ENCODE measurements at regions not wholly inside any gene's neighbourhood (a gene's known extent, or its start where the extent isn't known, plus 50 kb on each side); places are given as distances from the start of the nearest gene placed in this dataset.

DNA sequence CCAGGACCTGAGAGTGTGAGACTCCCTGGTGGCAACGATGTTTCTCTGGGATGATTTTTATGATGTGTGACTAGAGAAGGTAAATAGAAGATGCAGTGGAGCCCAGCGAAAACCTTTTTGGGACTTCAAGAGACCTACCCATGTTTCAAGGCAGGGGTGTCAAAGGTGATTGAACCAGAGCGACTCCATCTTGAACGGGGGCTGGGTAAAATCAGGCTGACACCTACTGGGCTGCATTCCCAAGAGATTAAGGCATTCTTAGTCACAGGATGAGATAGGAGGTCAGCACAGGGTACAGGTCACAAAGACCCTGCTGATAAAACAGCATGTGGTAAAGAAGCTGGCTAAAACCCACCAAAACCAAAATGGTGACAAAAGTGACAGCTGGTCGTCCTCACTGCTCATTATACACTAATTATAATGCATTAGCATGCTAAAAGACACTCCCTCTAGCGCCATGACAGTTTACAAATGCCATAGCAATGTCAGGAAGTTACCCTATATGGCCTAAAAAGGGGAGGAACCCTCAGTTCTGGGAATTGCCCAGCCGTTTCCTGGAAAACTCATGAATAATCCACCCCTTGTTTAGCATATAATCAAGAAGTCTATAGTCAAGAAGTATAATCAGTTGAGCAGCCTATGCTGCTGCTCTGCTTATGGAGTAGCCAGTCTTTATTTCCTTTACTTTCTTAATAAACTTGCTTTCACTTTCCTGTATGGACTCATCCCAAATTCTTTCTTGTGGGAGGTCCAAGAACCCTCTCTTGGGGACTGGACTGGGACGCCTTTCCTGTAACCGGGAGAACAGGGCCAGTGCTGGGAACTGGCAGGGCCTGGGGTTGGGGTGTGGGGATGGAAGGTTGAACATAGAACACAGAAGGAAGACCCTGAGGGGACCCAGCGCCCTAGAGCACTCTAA lies 526.4 kb downstream of the QKI start:
- H3K4me3 Mint-ChIP-seq: no peak overlapping the region
- H3K9me3 Mint-ChIP-seq: peaks cover 4 to 7% of the 10 kb centered on the region in 2 experiments
- H3K23me2 ChIP-seq (ENCODE audit: insufficient read length, low read depth, low read length, poor library complexity, severe bottlenecking): peaks cover 4% of the 10 kb centered on the region
- no CpG with 5 or more reads among the region's 10 CpGs for WGBS (ENCODE audit: extremely low coverage, insufficient read length, low lambda C conversion rate)
- peaks cover 4% of the 10 kb centered on the region; the same call in 1 of the 2 replicates for H3K4me1 ChIP-seq (ENCODE audit: insufficient read depth, low read length)
- no peak overlapping the region for H4K91ac ChIP-seq (ENCODE audit: insufficient read length, low read depth, low read length)
- no peak overlapping the region for H3K9ac ChIP-seq (ENCODE audit: extremely low read depth, insufficient read length, low read length)
- H3K27ac ChIP-seq (ENCODE audit: insufficient read length, low read depth, low read length): no peak overlapping the region
- H3K14ac ChIP-seq (ENCODE audit: insufficient read depth, low read length): no peak overlapping the region
- peak overlapping the region; percentile 42 for H3K18ac ChIP-seq (ENCODE audit: insufficient read length, low read depth, low read length)
- no peak overlapping the region for H2BK12ac ChIP-seq (ENCODE audit: insufficient read length, low read depth, low read length)
- no peaks in the 10 kb centered on the region for H3K27me3 ChIP-seq (ENCODE audit: insufficient read depth, low read length)
- no peak overlapping the region for H3K23ac ChIP-seq (ENCODE audit: insufficient read length, low read depth, low read length)
- DNase-seq: no peak
- no peak overlapping the region for H4K8ac ChIP-seq (replicated peaks; ENCODE audit: insufficient read length, low read depth, low read length)
- TF ChIP-seq, protein P1, sequence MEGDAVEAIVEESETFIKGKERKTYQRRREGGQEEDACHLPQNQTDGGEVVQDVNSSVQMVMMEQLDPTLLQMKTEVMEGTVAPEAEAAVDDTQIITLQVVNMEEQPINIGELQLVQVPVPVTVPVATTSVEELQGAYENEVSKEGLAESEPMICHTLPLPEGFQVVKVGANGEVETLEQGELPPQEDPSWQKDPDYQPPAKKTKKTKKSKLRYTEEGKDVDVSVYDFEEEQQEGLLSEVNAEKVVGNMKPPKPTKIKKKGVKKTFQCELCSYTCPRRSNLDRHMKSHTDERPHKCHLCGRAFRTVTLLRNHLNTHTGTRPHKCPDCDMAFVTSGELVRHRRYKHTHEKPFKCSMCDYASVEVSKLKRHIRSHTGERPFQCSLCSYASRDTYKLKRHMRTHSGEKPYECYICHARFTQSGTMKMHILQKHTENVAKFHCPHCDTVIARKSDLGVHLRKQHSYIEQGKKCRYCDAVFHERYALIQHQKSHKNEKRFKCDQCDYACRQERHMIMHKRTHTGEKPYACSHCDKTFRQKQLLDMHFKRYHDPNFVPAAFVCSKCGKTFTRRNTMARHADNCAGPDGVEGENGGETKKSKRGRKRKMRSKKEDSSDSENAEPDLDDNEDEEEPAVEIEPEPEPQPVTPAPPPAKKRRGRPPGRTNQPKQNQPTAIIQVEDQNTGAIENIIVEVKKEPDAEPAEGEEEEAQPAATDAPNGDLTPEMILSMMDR (conservative IDR thresholded peaks at IDR 0.05): no peak
- H3K79me1 ChIP-seq (ENCODE audit: insufficient read depth, low read depth, low read length, poor library complexity, severe bottlenecking): no peaks in the 10 kb centered on the region
- no peak overlapping the region for H3K4me2 ChIP-seq (ENCODE audit: insufficient read depth, insufficient read length, low read length)
- no peak overlapping the region for H2BK120ac ChIP-seq (ENCODE audit: low read depth, low read length, poor library complexity, severe bottlenecking)
- no peak overlapping the region for H2BK20ac ChIP-seq (ENCODE audit: low read depth, low read length, poor library complexity, severe bottlenecking)
- H3K36me3 Mint-ChIP-seq (ENCODE audit: insufficient read depth in 1 of 3, low read depth in 3 of 3): peaks cover 2 to 7% (median 7%) of the 10 kb centered on the region in 3 experiments; a peak in 5 of 7 replicates
- H4K5ac ChIP-seq (ENCODE audit: insufficient read length, low read depth, low read length): no peak overlapping the region
- no peaks in the 10 kb centered on the region for H3K79me2 ChIP-seq (ENCODE audit: insufficient read depth, low read length)
- H2AFZ ChIP-seq (ENCODE audit: low read length): no peak overlapping the region
- no peak overlapping the region for H2BK5ac ChIP-seq (ENCODE audit: insufficient read length, low read length)
- peak overlapping the region in 2 of 3 experiments; percentile 65 to 88; a peak in 6 of 7 replicates for H3K27ac Mint-ChIP-seq
- no peaks in the 10 kb centered on the region for H3K9me3 ChIP-seq (ENCODE audit: control insufficient read depth, low read depth, low read length)
- H4K20me1 ChIP-seq (ENCODE audit: control insufficient read depth, insufficient read depth, insufficient read length): no peaks in the 10 kb centered on the region
- no peak overlapping the region for H2AK5ac ChIP-seq (ENCODE audit: insufficient read length, low read length)
- H3K27me3 Mint-ChIP-seq (ENCODE audit: low read depth): peaks cover 1% of the 10 kb centered on the region; the same call in 1 of the 2 replicates
- H3K4ac ChIP-seq (ENCODE audit: low read depth, low read length): no peak overlapping the region
- no peak overlapping the region for H2BK15ac ChIP-seq (ENCODE audit: low read depth, low read length)
- H3T11ph ChIP-seq (ENCODE audit: low read length): no peak overlapping the region
- peaks cover 70 to 77% of the 10 kb centered on the region in 2 experiments for H3K4me1 Mint-ChIP-seq
- no peak overlapping the region for H3K56ac ChIP-seq (ENCODE audit: insufficient read length, low read depth, low read length)

Data from H9 (cell line).